Ishikawa (cell line): ENCODE measurements at regions not wholly inside any gene's neighbourhood (a gene's known extent, or its start where the extent isn't known, plus 50 kb on each side); places are given as distances from the start of the nearest gene placed in this dataset.

ENCODE experiments used
- CEBPB ChIP-seq: IDR thresholded peaks from 2 replicates; pipeline ENCODE4 v1.6.1; 2012
- CREB1 ChIP-seq: IDR thresholded peaks from 2 replicates; pipeline ENCODE4 v1.6.1; 2012; ENCODE audit warnings: low read depth
- EGR1 ChIP-seq: IDR thresholded peaks from 2 replicates; pipeline ENCODE4 v1.6.1; 2012
- EP300 ChIP-seq: IDR thresholded peaks from 2 replicates; pipeline ENCODE4 v1.6.1; 2012; ENCODE audit warnings: borderline replicate concordance
- FOXM1 ChIP-seq: IDR thresholded peaks from 2 replicates; pipeline ENCODE4 v1.6.1; 2012; ENCODE audit warnings: low read depth, borderline replicate concordance
- MAX ChIP-seq: IDR thresholded peaks from 2 replicates; pipeline ENCODE4 v1.6.1; 2012
- NFIC ChIP-seq: IDR thresholded peaks from 2 replicates; pipeline ENCODE4 v1.6.1; 2012
- RAD21 ChIP-seq: IDR thresholded peaks from 2 replicates; pipeline ENCODE4 v1.6.1; 2012; ENCODE audit warnings: low read depth
- REST ChIP-seq: IDR thresholded peaks from 2 replicates; pipeline ENCODE4 v1.6.1; 2012; ENCODE audit warnings: low read depth, mild to moderate bottlenecking
- TAF1 ChIP-seq: IDR thresholded peaks from 2 replicates; pipeline ENCODE4 v1.6.1; 2012; ENCODE audit warnings: low read depth, mild to moderate bottlenecking
- TCF12 ChIP-seq: IDR thresholded peaks from 2 replicates; pipeline ENCODE4 v1.6.1; 2012; ENCODE audit warnings: low read depth
- TEAD4 ChIP-seq: IDR thresholded peaks from 2 replicates; pipeline ENCODE4 v1.6.1; 2012
- USF1 ChIP-seq: IDR thresholded peaks from 2 replicates; pipeline ENCODE4 v1.6.1; 2012
- YY1 ChIP-seq: IDR thresholded peaks from 2 replicates; pipeline ENCODE4 v1.6.1; 2012; ENCODE audit warnings: low read depth
- ZBTB7A ChIP-seq: IDR thresholded peaks from 2 replicates; pipeline ENCODE4 v1.6.1; 2012; ENCODE audit warnings: low read depth

GRCh38 chr3:87488765-87489164, 212.4 kb upstream of the POU1F1 start:
- no peak for TF ChIP-seq NFIC
- TF ChIP-seq FOXM1 = no peak
- TF ChIP-seq EGR1 = no peak
- no peak for TF ChIP-seq REST
- TF ChIP-seq TAF1 = no peak
- TF ChIP-seq CEBPB = no peak
- TF ChIP-seq MAX = no peak

- TF ChIP-seq RAD21 (no peak), ZBTB7A (no peak), EP300 (no peak), CEBPB (no peak), CREB1 (no peak), EGR1 (no peak), NFIC (no peak), REST (no peak), TCF12 (no peak), FOXM1 (no peak), YY1 (no peak), TEAD4 (no peak), MAX (no peak), USF1 (no peak), TAF1 (no peak)
These were observed 209.7 kb upstream of the POU1F1 start for GRCh38 chr3:87486115-87486514.

GRCh38 chr3:87478716-87479115, 202.3 kb upstream of the POU1F1 start:
- no peak for TF ChIP-seq EP300
- TF ChIP-seq NFIC = no peak
- no peak for TF ChIP-seq ZBTB7A
- TF ChIP-seq TEAD4 = no peak
- TF ChIP-seq CEBPB = no peak
- TF ChIP-seq YY1 = no peak
- no peak for TF ChIP-seq TAF1
- no peak for TF ChIP-seq FOXM1
- TF ChIP-seq USF1 = no peak
- no peak for TF ChIP-seq RAD21
- TF ChIP-seq EGR1 = no peak
- TF ChIP-seq MAX = no peak
- TF ChIP-seq REST = no peak
- no peak for TF ChIP-seq TCF12
- TF ChIP-seq CREB1 = no peak

GRCh38 chr3:87473944-87474343, 197.6 kb upstream of the POU1F1 start:
- TF ChIP-seq USF1 (no peak), CEBPB (no peak), MAX (no peak), CREB1 (no peak), YY1 (no peak), ZBTB7A (no peak), NFIC (no peak), TAF1 (no peak), RAD21 (no peak), TEAD4 (no peak), TCF12 (no peak), REST (no peak)
